ENCODE measurements at regions not wholly inside any gene's neighbourhood (a gene's known extent, or its start where the extent isn't known, plus 50 kb on each side); places are given as distances from the start of the nearest gene placed in this dataset.

GRCh38 chr15:47460795-47461573 lies 256.3 kb upstream of the SEMA6D start:
- DNase-seq = no peak

DNA sequence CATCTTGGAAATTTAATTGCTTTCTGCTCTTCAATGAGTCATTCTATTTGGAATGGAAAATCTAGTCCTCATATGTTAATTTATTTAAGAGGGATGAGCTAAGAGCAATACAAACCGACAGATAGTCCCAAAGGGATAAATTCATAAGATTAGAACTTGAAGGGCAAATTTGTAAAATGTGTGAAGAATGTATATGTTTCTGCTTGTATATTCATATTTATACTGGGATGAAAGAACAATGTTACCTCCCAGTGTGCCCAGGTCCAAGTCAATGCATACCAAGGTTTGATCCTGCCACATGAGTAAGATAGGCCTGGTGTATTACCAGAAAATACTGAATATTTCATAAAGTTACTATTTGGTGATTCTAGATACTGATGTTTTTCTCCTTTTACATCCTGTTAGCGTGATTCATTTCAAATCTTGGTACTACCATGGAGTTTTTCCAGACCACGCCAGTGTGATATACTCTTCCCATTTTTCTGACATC lies 255.6 kb upstream of the SEMA6D start:
- peak in 1 of 3 donors; percentile 73 for DNase-seq

GRCh38 chr15:47466357-47466756 lies 250.9 kb upstream of the SEMA6D start:
- peak in 1 of 3 donors; percentile 64 for DNase-seq

GRCh38 chr15:47470983-47471382 lies 246.3 kb upstream of the SEMA6D start:
- no peak for DNase-seq

DNA sequence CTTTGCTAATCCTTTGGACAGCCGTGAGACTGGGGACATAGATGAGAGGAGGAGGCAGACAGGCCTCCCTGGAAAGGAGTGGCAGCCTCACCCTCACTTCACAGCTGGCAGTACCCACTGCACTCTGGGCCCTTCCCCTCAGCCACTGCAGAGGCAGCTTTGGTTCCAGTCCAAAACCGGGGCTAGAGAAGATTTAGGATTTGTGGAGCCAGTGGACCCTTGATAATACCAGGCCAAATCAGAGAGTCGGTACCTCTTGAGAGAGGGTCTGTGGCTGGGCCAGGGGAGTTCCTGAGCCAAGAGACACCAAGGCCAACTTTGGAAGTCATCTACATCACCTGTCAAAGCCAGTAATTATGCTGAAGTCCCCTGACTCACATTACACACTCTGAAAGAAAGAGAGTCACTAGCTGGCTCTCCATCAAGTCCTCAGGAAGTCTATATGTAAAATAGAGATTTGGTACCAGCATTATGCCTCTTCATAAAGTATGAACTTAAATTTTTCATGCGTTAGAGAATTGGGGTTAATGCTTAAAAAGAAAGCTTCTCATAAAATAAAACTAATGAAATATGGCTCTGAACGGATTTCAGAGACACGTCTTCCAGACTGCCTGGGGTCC lies 244.1 kb upstream of the SEMA6D start:
- peak in 2 of 3 donors; percentile 58 to 81 for DNase-seq

GRCh38 chr15:47473832-47474231 lies 243.5 kb upstream of the SEMA6D start:
- peak; percentile 74 to 96 (median 92) for DNase-seq

GRCh38 chr15:47475336-47475735 lies 242.0 kb upstream of the SEMA6D start:
- no peak for DNase-seq

DNA sequence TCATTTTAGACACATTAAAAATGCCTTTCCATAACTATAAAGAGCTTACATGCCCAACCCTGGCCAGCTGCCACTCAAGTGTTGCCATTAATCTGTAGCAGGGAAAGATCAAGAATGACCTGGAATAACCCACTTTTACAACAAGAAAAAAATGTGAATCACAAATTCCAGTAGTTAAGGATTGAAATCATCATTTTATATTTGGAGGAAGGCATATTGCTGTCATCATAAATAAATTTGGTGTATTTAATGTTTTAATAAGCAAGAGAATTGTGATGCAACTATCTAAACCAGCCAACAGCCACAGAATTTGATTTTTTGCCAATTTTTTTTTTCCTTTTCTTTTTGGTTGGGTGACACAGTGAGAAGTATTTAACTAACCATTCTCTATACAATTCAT lies 240.0 kb upstream of the SEMA6D start:
- peak in 1 of 3 donors; percentile 54 for DNase-seq

- no peak for DNase-seq
These were observed 233.2 kb upstream of the SEMA6D start for GRCh38 chr15:47484059-47484458.

GRCh38 chr15:47484997-47485396 lies 232.3 kb upstream of the SEMA6D start:
- no peak for DNase-seq

DNA sequence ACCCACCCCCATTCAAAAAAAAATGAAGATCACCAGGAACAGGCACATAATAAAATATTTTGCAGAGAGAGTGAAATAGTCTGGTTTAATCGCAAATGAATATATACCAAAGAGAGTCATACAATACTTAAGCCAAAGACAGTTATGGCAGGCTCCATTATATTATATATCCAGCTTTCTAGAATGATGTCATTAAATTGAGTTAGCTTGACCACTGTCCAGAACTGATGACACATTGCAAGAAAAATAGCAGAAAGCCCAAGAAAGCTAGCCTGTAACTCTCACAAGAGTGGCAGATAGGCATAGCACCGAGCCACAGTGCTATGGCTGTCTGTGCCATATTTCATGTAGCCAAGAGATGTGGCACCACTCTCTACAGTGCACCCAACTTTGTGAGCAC lies 231.9 kb upstream of the SEMA6D start:
- peak in 2 of 3 donors; percentile 55 to 75 for DNase-seq

DNA sequence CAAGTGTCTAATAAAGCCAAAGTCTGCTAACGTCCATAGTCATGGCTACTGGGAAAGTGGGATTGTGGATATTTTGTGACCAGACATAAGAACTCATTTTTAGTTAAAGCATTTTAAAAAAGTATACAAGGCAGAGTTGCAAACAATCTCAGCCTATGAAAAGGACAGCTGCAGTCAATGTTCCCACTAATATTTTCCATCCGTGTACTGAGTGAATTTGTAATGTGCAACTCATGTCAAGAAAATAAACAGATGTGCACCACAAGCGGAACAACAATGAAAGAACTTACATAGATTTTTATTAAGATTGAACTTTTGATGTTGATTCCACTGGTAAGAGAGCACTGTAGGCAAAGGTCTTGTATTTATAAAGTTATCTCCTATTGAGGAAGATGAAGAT lies 231.3 kb upstream of the SEMA6D start:
- peak in 2 of 3 donors; percentile 53 to 79 for DNase-seq

- peak in 1 of 3 donors; percentile 56 for DNase-seq
These were observed 225.1 kb upstream of the SEMA6D start for GRCh38 chr15:47492195-47492594.

- peak in 1 of 3 donors; percentile 54 for DNase-seq
These were observed 223.7 kb upstream of the SEMA6D start for GRCh38 chr15:47493357-47494247.

GRCh38 chr15:47496343-47497185 lies 220.7 kb upstream of the SEMA6D start:
- no peak for DNase-seq

DNA sequence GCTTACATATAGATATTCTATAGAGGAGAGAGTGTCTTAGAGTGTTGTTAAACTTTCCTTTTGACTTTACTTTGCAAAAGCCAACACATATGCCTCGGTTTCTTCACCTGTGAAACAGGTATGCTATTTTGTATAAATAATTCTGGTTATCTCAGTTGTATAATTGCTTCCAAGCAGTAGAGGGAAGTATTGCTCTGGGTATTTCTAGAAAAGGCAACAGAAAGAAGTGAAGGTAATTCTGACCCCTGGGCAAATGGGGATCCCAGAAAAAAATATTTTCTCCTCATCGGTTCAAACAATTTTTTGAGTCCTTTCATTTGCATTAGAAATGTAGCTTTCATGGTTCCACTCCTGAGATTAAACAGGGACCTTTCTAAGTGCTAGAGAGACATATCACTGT lies 216.5 kb upstream of the SEMA6D start:
- DNase-seq = no peak

- DNase-seq = no peak
These were observed 215.3 kb upstream of the SEMA6D start for GRCh38 chr15:47502041-47502440.

DNA sequence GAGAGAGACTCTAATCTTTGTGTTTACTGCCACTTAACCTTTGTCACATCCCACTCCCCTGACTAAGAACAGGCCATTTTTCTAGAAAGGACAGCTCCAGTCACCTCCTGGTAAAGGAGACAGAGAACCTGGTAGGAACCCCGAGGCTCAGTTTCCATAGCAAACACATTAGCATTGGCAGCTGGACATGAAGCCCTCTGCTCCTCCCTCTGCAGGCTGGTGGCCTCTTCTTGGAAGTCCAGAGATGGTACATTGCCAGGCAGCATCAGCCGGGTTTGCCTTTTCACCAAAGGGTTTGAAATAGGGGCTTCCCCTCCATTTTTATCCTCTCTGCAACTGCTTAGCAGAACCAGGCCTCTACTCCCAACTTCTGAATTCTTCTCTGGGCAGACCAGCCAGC lies 213.4 kb upstream of the SEMA6D start:
- DNase-seq = no peak

GRCh38 chr15:47504624-47505256 lies 212.6 kb upstream of the SEMA6D start:
- no peak for DNase-seq

GRCh38 chr15:47505712-47506328 lies 211.5 kb upstream of the SEMA6D start:
- no peak for DNase-seq
